HG02938 (cell line): ENCODE measurements at regions not wholly inside any gene's neighbourhood (a gene's known extent, or its start where the extent isn't known, plus 50 kb on each side); places are given as distances from the start of the nearest gene placed in this dataset.

Source experiments
- ATAC-seq: cut with Tn5 transposase; IDR thresholded peaks from one replicate; pipeline ENCODE4 v1.9.1; 2021; ENCODE audit warnings: mild to moderate bottlenecking, moderate library complexity; ENCODE audit not compliant: unreplicated experiment

GRCh38 chr6:22878324-22878701 is 308.9 kb downstream of the HDGFL1 start:
- no peak for ATAC-seq

GRCh38 chr6:22878706-22879105 is 309.3 kb downstream of the HDGFL1 start:
- ATAC-seq = no peak

- ATAC-seq = no peak
These were observed 311.5 kb downstream of the HDGFL1 start for GRCh38 chr6:22880686-22881433.

GRCh38 chr6:22882581-22882980 is 313.2 kb downstream of the HDGFL1 start:
- no peak for ATAC-seq

GRCh38 chr6:22883061-22883717 is 313.8 kb downstream of the HDGFL1 start:
- ATAC-seq = no peak

- no peak for ATAC-seq
These were observed 315.1 kb downstream of the HDGFL1 start for GRCh38 chr6:22884456-22884855.

GRCh38 chr6:22886650-22887581 is 317.6 kb downstream of the HDGFL1 start:
- peak; percentile 49 for ATAC-seq

GRCh38 chr6:22888163-22888752 is 318.9 kb downstream of the HDGFL1 start:
- ATAC-seq = no peak

GRCh38 chr6:22891934-22892333 is 322.6 kb downstream of the HDGFL1 start:
- no peak for ATAC-seq

GRCh38 chr6:22892452-22892851 is 323.1 kb downstream of the HDGFL1 start:
- no peak for ATAC-seq

- no peak for ATAC-seq
These were observed 327.3 kb downstream of the HDGFL1 start for GRCh38 chr6:22896696-22897095.

- no peak for ATAC-seq
These were observed 330.1 kb downstream of the HDGFL1 start for GRCh38 chr6:22899426-22899825.

- ATAC-seq = no peak
These were observed 334.5 kb downstream of the HDGFL1 start for GRCh38 chr6:22903826-22904225.

- ATAC-seq = no peak
These were observed 335.1 kb downstream of the HDGFL1 start for GRCh38 chr6:22904431-22904830.

GRCh38 chr6:22906091-22906549 is 336.8 kb downstream of the HDGFL1 start:
- ATAC-seq = no peak

GRCh38 chr6:22907085-22907484 is 337.7 kb downstream of the HDGFL1 start:
- no peak for ATAC-seq

- no peak for ATAC-seq
These were observed 341.0 kb downstream of the HDGFL1 start for GRCh38 chr6:22910370-22910769.

- ATAC-seq = no peak
These were observed 344.2 kb downstream of the HDGFL1 start for GRCh38 chr6:22913612-22914011.

GRCh38 chr6:22917344-22917743 is 348.0 kb downstream of the HDGFL1 start:
- no peak for ATAC-seq

- ATAC-seq = no peak
These were observed 352.5 kb downstream of the HDGFL1 start for GRCh38 chr6:22921828-22922227.

GRCh38 chr6:22925304-22925835 is 356.0 kb downstream of the HDGFL1 start:
- ATAC-seq = no peak
